H1 (cell line): ENCODE measurements at regions not wholly inside any gene's neighbourhood (a gene's known extent, or its start where the extent isn't known, plus 50 kb on each side); places are given as distances from the start of the nearest gene placed in this dataset.

Experiments
- CREB1 ChIP-seq: IDR thresholded peaks from 2 replicates; pipeline ENCODE4 v1.6.1; 2012; ENCODE audit warnings: inconsistent platforms
- RAD21 ChIP-seq, 2 experiments: IDR thresholded peaks in 1 of 2; conservative IDR thresholded peaks in 1 of 2; 2 replicates each; pipeline ENCODE4 v1.6.1; 2011; ENCODE audit warnings: low read depth in 2 of 2, low read length in 2 of 2, improper control_type of control experiment in 1 of 2, inconsistent platforms in 1 of 2, mild to moderate bottlenecking in 1 of 2, moderate library complexity in 1 of 2
- RFX5 ChIP-seq: IDR thresholded peaks from 2 replicates; pipeline ENCODE4 v1.6.1; 2011; ENCODE audit warnings: low read depth, low read length, improper control_type of control experiment, borderline replicate concordance

DNA sequence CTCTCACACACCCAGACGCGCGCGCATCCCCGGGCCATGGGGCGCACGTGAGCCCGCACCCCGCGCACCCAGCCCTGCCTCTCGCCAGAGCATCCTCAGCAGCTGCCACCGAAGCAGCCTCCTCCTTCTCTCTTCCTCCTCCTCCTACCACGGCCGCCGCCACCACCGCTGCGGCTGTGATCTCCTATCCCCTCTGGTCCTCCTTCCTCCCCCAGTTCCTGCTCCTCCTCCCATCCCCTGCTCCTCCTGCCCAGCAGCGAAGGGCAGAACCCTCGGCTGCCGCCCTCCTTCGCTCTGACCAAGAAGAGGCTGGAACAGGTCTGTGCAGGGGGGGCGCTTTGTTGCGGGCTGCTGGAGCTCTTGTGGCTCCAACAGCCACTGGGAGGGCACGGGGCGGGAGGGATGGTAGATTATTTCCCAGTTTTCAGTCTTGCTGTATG is 148.7 kb upstream of the CHRDL1 start:
- TF ChIP-seq RFX5, result no peak
- no peak for TF ChIP-seq CREB1
- TF ChIP-seq RAD21 (IDR thresholded peaks at IDR 0.05 in 1 of 2, conservative IDR thresholded peaks at IDR 0.05 in 1 of 2; ENCODE audit: low read depth in 2 of 2, low read length in 2 of 2), result no peak
